Colonic mucosa (tissue), 4 donors: ENCODE measurements at regions not wholly inside any gene's neighbourhood (a gene's known extent, or its start where the extent isn't known, plus 50 kb on each side); places are given as distances from the start of the nearest gene placed in this dataset.

Experiments
- DNase-seq: peaks from one replicate; pipeline ENCODE4 v3.0.0-alpha.2; 2020
- H3K27ac ChIP-seq: fragments of 200-600 bp; one replicate; pipeline ENCODE4 v1.8.0; 2021
- H3K27me3 ChIP-seq: fragments of 200-600 bp; one replicate; pipeline ENCODE4 v1.8.0; 2021
- H3K36me3 ChIP-seq: fragments of 200-600 bp; one replicate; pipeline ENCODE4 v1.8.0; 2021
- H3K4me1 ChIP-seq: fragments of 200-600 bp; one replicate; pipeline ENCODE4 v1.8.0; 2021; ENCODE audit warnings: mild to moderate bottlenecking
- H3K4me3 ChIP-seq: fragments of 200-600 bp; one replicate; pipeline ENCODE4 v1.8.0; 2021
- H3K9ac ChIP-seq, 2 donors: one replicate each; pipeline ENCODE4 v1.7.0; 2013; ENCODE audit warnings: control low read depth in 2 of 2, low read depth in 2 of 2, low read length in 2 of 2
- H3K9me3 ChIP-seq: fragments of 200-600 bp; one replicate; pipeline ENCODE4 v1.8.0; 2021
- intact Hi-C: fragments of 100-400 bp; cut with DNase I; formaldehyde crosslinking; loops from one replicate; pipeline ENCODE4 v1.14.1; 2022
- TF ChIP-seq, protein P1 (sequence below): fragments of 200-600 bp; IDR thresholded peaks from one replicate; pipeline ENCODE4 v1.8.0; 2022; ENCODE audit warnings: antibody characterized with exemption, mild to moderate bottlenecking
- donor health status: healthy.
- donor health status: DM: no; HTN: no; CAD: no.
- donor health status: DM: no; HTN: no; CAD: no.

DNA sequence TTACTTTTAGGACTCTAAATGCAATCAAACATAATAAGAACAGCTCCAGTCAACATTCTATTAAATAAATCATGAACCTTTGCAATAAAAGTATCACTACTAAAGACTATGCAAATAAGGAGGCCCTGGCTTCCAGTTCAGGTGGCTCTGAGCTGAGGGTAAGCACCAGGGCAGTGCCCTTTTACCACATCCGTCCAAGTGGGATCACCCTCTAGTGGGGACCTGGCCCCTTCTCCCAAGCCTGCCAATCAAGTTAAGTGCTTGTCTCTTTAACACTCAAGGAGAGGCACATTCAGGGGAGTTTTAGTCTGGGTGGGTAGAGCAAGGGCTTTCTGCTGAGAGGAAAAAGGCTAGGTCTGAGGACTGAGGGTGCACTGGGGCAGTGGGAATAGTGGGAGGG lies 161.4 kb downstream of the TMEM200A start:
- TF ChIP-seq, protein P1, sequence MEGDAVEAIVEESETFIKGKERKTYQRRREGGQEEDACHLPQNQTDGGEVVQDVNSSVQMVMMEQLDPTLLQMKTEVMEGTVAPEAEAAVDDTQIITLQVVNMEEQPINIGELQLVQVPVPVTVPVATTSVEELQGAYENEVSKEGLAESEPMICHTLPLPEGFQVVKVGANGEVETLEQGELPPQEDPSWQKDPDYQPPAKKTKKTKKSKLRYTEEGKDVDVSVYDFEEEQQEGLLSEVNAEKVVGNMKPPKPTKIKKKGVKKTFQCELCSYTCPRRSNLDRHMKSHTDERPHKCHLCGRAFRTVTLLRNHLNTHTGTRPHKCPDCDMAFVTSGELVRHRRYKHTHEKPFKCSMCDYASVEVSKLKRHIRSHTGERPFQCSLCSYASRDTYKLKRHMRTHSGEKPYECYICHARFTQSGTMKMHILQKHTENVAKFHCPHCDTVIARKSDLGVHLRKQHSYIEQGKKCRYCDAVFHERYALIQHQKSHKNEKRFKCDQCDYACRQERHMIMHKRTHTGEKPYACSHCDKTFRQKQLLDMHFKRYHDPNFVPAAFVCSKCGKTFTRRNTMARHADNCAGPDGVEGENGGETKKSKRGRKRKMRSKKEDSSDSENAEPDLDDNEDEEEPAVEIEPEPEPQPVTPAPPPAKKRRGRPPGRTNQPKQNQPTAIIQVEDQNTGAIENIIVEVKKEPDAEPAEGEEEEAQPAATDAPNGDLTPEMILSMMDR = no peak
- Histone ChIP-seq H3K36me3 (no peaks in the 10 kb centered on the region), H3K4me3 (no peak overlapping the region), H3K27ac (no peak overlapping the region), H3K9me3 (no peaks in the 10 kb centered on the region), H3K27me3 (no peaks in the 10 kb centered on the region), H3K9ac (no peak overlapping the region), H3K4me1 (no peaks in the 10 kb centered on the region)
- intact Hi-C loops = no loop called here
- DNase-seq = no peak

DNA sequence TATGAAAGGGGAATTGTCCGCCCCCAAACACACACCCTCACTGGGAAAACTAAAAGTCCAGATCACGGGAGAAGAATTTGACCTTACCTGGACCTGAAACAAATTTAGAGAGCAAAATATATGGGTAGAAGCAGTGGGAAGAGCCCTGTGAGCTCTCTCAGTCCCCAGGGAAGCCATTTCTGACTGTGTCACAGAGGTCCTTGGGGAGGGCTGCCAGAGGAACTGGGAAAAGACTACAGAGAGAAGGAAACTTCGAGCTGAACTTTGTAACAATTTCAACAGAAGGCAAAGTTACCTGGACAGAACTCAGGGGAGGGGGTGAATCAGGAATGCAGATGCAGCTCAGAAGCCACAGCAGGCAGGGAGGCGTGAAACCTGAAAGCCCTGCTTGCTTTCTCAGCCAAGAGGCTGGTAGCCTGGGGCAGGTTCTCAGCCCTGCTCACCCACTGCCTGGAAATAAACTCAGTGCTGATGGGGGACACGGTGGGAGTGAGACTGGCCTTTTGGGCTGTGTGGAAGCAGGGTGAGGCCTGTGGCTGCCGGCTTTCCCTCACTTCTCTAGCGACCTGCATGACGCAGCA lies 163.8 kb downstream of the TMEM200A start:
- H3K27me3 ChIP-seq = no peaks in the 10 kb centered on the region
- intact Hi-C loops = no loop called here
- no peak for DNase-seq
- H3K9ac ChIP-seq = no peak overlapping the region
- TF ChIP-seq, protein P1 = no peak
- H3K9me3 ChIP-seq = no peaks in the 10 kb centered on the region
- no peaks in the 10 kb centered on the region for H3K4me1 ChIP-seq
- no peaks in the 10 kb centered on the region for H3K36me3 ChIP-seq
- H3K27ac ChIP-seq = no peak overlapping the region
- H3K4me3 ChIP-seq = no peak overlapping the region

DNA sequence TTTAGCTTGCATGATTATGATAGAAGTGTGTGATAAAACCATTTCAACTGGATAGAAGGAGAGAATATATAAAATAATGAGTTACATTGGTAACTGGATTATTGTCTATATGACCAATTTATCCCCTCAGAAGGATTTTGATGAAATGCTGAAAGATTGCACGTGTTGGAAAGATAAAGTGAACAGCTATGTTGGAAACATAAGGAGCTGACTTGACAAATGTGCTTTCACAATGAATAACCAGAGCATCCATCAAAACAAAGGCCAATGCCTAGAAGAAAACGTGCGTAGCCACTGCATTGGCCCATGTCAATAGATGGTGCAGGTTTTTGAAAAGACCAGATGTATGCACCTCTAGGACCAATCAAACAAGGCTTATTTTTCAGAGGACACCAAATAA lies 168.8 kb downstream of the TMEM200A start:
- no peak for DNase-seq
- Histone ChIP-seq H3K36me3 (no peaks in the 10 kb centered on the region), H3K9ac (no peak overlapping the region)

DNA sequence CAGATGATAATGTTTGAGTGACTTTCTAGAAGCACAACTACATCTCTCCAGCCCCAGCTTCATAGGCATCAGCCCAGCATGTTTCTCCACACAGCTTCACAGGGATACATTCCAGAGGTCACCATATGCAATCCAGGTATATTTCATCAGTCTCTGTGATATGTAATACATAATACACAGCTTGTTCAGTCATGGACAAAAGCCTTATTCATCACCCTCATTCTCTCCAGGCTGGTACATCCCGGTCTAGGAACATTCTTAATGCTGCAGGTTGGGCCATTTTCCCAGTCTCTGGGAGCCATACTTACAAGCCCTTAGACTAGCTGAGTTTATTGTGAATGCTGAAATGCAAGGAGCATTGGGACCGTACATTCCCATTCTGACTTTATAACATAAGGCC lies 169.4 kb downstream of the TMEM200A start:
- Histone ChIP-seq H3K4me1 (no peaks in the 10 kb centered on the region), H3K27ac (no peak overlapping the region), H3K36me3 (no peaks in the 10 kb centered on the region), H3K4me3 (no peak overlapping the region), H3K9me3 (no peaks in the 10 kb centered on the region), H3K9ac (no peak overlapping the region), H3K27me3 (no peaks in the 10 kb centered on the region)
- TF ChIP-seq, protein P1 = no peak
- intact Hi-C loops = no loop called here
- no peak for DNase-seq

More for the DNA sequence above, 168.8 kb downstream of the TMEM200A start:
- no peak overlapping the region for H3K4me3 ChIP-seq
- H3K27ac ChIP-seq = no peak overlapping the region
- no peaks in the 10 kb centered on the region for H3K9me3 ChIP-seq
- TF ChIP-seq, protein P1 = no peak
- no peaks in the 10 kb centered on the region for H3K4me1 ChIP-seq
- H3K27me3 ChIP-seq = no peaks in the 10 kb centered on the region
- intact Hi-C loops = no loop called here

DNA sequence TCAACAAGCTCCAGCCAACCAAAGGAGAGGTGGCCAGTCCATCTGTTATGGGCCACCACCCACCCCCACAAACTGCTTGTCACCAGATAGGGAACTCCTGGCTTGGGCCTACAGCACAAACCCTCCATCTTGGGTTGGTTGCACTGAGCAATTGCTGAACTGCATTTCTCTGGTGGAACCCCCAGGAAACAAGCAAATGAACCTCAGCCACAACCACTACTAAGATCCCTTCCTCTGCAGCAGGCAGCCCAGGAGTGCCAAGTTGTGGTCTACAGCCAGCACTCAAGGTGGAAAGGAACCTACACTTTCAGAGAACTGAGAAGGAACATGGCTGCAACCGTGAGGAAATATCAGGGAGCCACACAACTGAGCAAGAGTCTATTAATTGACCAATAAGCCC lies 171.6 kb downstream of the TMEM200A start:
- Histone ChIP-seq H3K9me3 (no peaks in the 10 kb centered on the region), H3K4me1 (no peaks in the 10 kb centered on the region), H3K4me3 (no peak overlapping the region), H3K36me3 (no peaks in the 10 kb centered on the region), H3K27ac (no peak overlapping the region), H3K9ac (no peak overlapping the region), H3K27me3 (no peaks in the 10 kb centered on the region)
- intact Hi-C loops = no loop called here
- no peak for DNase-seq
- TF ChIP-seq, protein P1 = no peak
